ENCODE measurements at regions not wholly inside any gene's neighbourhood (a gene's known extent, or its start where the extent isn't known, plus 50 kb on each side); places are given as distances from the start of the nearest gene placed in this dataset.
A peak's percentile ranks its signal among the peaks of the same experiment; 100 is the strongest.

GRCh38 chr7:156120552-156120951 lies 308.3 kb upstream of the SHH start:
- ChIA-PET POLR2A (no interaction called here), CTCF (no interaction called here)
- DNase-seq (ENCODE audit: low read depth in 1 of 2, low spot score in 1 of 2) (no peak), FAIRE-seq (no peak), ATAC-seq (no peak)
- Histone ChIP-seq H3K27ac (no peak overlapping the region), H3K4me3 (no peak overlapping the region), H3K4me2 (no peak overlapping the region), H3K4me1 (no peaks in the 10 kb centered on the region), H3K9me3 (no peaks in the 10 kb centered on the region)
- no peak for TF ChIP-seq SREBF2 (IDR thresholded peaks at IDR 0.05)
- WGBS (ENCODE audit: missing lambda C conversion rate): 63% methylated on average over 17 of the region's 17 CpGs

DNA sequence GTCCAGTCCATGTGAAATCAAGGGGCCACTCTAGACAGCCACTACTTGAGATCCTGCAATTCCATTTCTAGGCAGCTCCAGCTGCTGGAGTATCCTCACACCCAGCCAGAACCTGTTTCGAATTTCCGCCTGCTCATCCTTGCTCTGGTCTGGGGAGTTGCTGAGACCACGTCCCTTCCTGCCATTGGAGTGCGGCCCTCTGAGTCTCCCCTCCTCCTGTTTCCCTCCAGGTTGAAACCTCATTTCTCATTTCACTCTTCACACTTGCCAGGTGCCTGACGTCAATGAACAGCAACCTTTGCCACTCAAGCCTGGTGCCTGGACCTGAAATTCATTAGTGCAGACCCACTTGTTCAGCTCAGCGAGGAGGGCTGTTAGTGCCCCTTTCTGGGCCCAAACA lies 307.5 kb upstream of the SHH start:
- no peaks in the 10 kb centered on the region for H3K9me3 ChIP-seq
- WGBS (ENCODE audit: missing lambda C conversion rate): 67% methylated on average over 6 of the region's 6 CpGs
- no peak for ATAC-seq
- no peak overlapping the region for H3K27ac ChIP-seq
- no peak for TF ChIP-seq ZNF302 (CRISPR knock-in tag; IDR thresholded peaks at IDR 0.05)
- TF ChIP-seq HDAC2 (IDR thresholded peaks at IDR 0.05): no peak
- no peak for TF ChIP-seq CBX2 (IDR thresholded peaks at IDR 0.05; ENCODE audit: borderline replicate concordance, low read depth)
- TF ChIP-seq, protein P1, sequence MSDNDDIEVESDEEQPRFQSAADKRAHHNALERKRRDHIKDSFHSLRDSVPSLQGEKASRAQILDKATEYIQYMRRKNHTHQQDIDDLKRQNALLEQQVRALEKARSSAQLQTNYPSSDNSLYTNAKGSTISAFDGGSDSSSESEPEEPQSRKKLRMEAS (IDR thresholded peaks at IDR 0.05): no peak
- TF ChIP-seq HOXB5 (CRISPR knock-in tag; IDR thresholded peaks at IDR 0.05): no peak
- TF ChIP-seq ZFP36 (IDR thresholded peaks at IDR 0.05; ENCODE audit: borderline replicate concordance, partially characterized antibody): no peak
- no peak for TF ChIP-seq NR3C1 (IDR thresholded peaks at IDR 0.05)
- TF ChIP-seq CBX8 (IDR thresholded peaks at IDR 0.05): no peak
- no peak for TF ChIP-seq JUNB (IDR thresholded peaks at IDR 0.05)
- no peak for TF ChIP-seq RNF2 (IDR thresholded peaks at IDR 0.05; ENCODE audit: borderline replicate concordance, low read depth)
- no peak for TF ChIP-seq RAD21 (conservative IDR thresholded peaks at IDR 0.05 in 1 of 2, IDR thresholded peaks at IDR 0.05 in 1 of 2)
- no peak for TF ChIP-seq NFE2L2 (conservative IDR thresholded peaks at IDR 0.05; ENCODE audit: low read length)
- no peak for FAIRE-seq
- ChIA-PET CTCF (interaction anchor here (0.8 kb wide), 1 partner anchor 75 kb away, joined by 3 read pairs; no protein-coding TSS in a partner anchor), POLR2A (no interaction called here)
- H3K4me1 ChIP-seq: no peaks in the 10 kb centered on the region
- DNase-seq (ENCODE audit: low read depth in 1 of 2, low spot score in 1 of 2): no peak
- no peak overlapping the region for H3K4me2 ChIP-seq
- H3K4me3 ChIP-seq: no peak overlapping the region

DNA sequence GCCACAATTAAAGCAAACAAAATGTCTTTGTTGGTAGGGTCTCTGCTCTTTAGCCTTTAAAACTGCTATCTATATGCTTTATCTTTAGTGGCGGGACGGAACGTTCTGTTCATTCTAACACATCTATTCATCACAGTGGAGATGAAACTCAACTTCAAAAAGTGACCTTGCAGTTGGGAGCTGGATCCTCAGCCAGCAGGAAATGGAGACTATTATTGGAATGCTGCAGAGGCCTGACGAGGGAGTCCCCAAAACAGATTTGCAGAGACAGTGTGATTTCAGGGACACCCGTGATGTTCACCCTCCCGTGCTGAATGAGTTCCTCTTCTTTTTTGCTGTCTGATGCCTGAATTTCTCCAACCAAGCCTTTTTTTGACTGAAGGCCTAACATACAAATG lies 306.0 kb upstream of the SHH start:
- TF ChIP-seq CEBPB (IDR thresholded peaks at IDR 0.05): no peak
- TF ChIP-seq ZNF302 (CRISPR knock-in tag; IDR thresholded peaks at IDR 0.05): no peak
- TF ChIP-seq SREBF2 (IDR thresholded peaks at IDR 0.05): no peak
- TF ChIP-seq MAFK (IDR thresholded peaks at IDR 0.05; ENCODE audit: partially characterized antibody): no peak
- TF ChIP-seq, protein P2, sequence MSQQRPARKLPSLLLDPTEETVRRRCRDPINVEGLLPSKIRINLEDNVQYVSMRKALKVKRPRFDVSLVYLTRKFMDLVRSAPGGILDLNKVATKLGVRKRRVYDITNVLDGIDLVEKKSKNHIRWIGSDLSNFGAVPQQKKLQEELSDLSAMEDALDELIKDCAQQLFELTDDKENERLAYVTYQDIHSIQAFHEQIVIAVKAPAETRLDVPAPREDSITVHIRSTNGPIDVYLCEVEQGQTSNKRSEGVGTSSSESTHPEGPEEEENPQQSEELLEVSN (IDR thresholded peaks at IDR 0.05; ENCODE audit: borderline replicate concordance, low read depth): no peak
- TF ChIP-seq, protein P1 (IDR thresholded peaks at IDR 0.05): no peak
- no peak for TF ChIP-seq ZFP36 (IDR thresholded peaks at IDR 0.05; ENCODE audit: borderline replicate concordance, partially characterized antibody)
- TF ChIP-seq CBX8 (IDR thresholded peaks at IDR 0.05): no peak
- DNase-seq (ENCODE audit: low read depth in 1 of 2, low spot score in 1 of 2) (no peak), ATAC-seq (no peak), FAIRE-seq (no peak)
- H3K9me3 ChIP-seq: no peaks in the 10 kb centered on the region
- H3K4me3 ChIP-seq: no peak overlapping the region
- ChIA-PET POLR2A (no interaction called here), CTCF (no interaction called here)
- whole genome bisulfite sequencing (ENCODE audit: missing lambda C conversion rate): 67% methylated on average over 6 of the region's 6 CpGs
- no peak overlapping the region for H3K4me2 ChIP-seq
- no peak overlapping the region for H3K27ac ChIP-seq
- no peaks in the 10 kb centered on the region for H3K4me1 ChIP-seq

- POLR2A ChIA-PET: no interaction called here
- FAIRE-seq (no peak), ATAC-seq (no peak), DNase-seq (ENCODE audit: low read depth in 1 of 2, low spot score in 1 of 2) (no peak)
- WGBS (ENCODE audit: missing lambda C conversion rate): 69% methylated on average over 8 of the region's 8 CpGs
- no peak overlapping the region for H3K4me2 ChIP-seq
- no peaks in the 10 kb centered on the region for H3K4me1 ChIP-seq
- CTCF ChIA-PET: no interaction called here
- no peak overlapping the region for H3K27ac ChIP-seq
- H3K9me3 ChIP-seq: no peaks in the 10 kb centered on the region
- TF ChIP-seq, protein P3, sequence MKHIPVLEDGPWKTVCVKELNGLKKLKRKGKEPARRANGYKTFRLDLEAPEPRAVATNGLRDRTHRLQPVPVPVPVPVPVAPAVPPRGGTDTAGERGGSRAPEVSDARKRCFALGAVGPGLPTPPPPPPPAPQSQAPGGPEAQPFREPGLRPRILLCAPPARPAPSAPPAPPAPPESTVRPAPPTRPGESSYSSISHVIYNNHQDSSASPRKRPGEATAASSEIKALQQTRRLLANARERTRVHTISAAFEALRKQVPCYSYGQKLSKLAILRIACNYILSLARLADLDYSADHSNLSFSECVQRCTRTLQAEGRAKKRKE (CRISPR knock-in tag; IDR thresholded peaks at IDR 0.05; ENCODE audit: low read depth): no peak
- no peak for TF ChIP-seq FOSL2 (IDR thresholded peaks at IDR 0.05)
- TF ChIP-seq FOSL2 (CRISPR knock-in tag; IDR thresholded peaks at IDR 0.05): peak; percentile 31; the same call in 1 of the 2 replicates
- no peak overlapping the region for H3K4me3 ChIP-seq
These were observed 305.4 kb upstream of the SHH start for GRCh38 chr7:156117542-156118247.
